ENCODE measurements at regions not wholly inside any gene's neighbourhood (a gene's known extent, or its start where the extent isn't known, plus 50 kb on each side); places are given as distances from the start of the nearest gene placed in this dataset.

- TF ChIP-seq TAF1 (IDR thresholded peaks at IDR 0.05; ENCODE audit: low read depth, low read length) (no peak), POU2F2 (IDR thresholded peaks at IDR 0.05; ENCODE audit: low read depth, low read length) (no peak), POLR2AphosphoS5 (IDR thresholded peaks at IDR 0.05; ENCODE audit: low read depth, low read length) (no peak), POLR2A (IDR thresholded peaks at IDR 0.05; ENCODE audit: low read depth, low read length) (no peak), SPI1 (IDR thresholded peaks at IDR 0.05; ENCODE audit: low read depth, low read length) (no peak), PAX5 (IDR thresholded peaks at IDR 0.05; ENCODE audit: insufficient read depth, low read length, severe bottlenecking) (no peak)
These were observed 344.1 kb upstream of the PDE3A start for GRCh38 chr12:20024194-20024593.

All from GM12891 (cell line).